HG02610 (cell line): ENCODE measurements at regions not wholly inside any gene's neighbourhood (a gene's known extent, or its start where the extent isn't known, plus 50 kb on each side); places are given as distances from the start of the nearest gene placed in this dataset.
"Not testable (repeated sequence)": the region's sequence is repeated elsewhere in the genome, so short reads cannot be mapped to it uniquely, and the experiment has no call there.

Experiments
- ATAC-seq: cut with Tn5 transposase; IDR thresholded peaks from one replicate; pipeline ENCODE4 v1.9.1; 2021; ENCODE audit warnings: mild to moderate bottlenecking, moderate library complexity; ENCODE audit not compliant: unreplicated experiment

- ATAC-seq, result no peak
Measured at GRCh38 chr5:71821029-71821428, 102.0 kb downstream of the CARTPT start.

DNA sequence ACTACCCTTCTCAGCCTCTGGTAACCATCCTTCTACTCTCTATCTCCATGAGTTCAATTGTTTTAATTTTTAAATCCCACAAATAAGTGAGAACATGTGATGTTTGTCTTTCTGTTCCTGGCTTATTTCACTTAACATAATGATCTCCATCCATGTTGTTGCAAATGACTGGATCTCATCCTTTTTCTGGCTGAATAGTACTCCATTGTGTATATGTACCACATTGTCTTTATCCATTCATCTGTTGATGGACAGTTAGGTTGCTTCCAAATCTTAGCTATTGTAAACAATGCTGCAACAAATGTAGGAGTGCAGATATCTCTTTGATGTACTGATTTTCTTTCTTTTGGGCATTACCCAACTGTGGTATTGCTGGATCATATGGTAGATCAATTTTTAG lies 103.0 kb downstream of the CARTPT start:
- not testable (repeated sequence) for ATAC-seq

DNA sequence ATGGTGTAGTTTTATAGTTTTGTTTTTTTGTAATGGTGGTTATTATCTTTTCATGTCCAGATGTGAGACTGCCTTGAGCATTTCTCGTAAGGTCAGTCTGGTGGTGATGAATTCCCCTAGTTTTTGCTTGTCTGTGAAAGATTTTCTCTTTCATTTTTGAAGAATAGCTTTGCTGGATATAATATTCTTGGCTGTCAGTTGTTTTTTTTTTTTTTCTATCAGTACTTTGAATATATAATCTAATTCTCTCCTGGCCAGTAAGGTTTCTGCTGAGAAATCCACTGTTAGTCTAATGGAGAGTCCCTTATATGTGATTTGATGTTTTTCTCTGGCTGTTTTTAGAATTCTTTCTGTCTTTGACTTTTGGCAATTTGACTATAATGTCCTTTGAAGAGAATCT lies 106.9 kb downstream of the CARTPT start:
- no peak for ATAC-seq

- ATAC-seq, result no peak
Measured at GRCh38 chr5:71828291-71829040, 109.4 kb downstream of the CARTPT start.

GRCh38 chr5:71829206-71829605 lies 110.1 kb downstream of the CARTPT start:
- no peak for ATAC-seq

DNA sequence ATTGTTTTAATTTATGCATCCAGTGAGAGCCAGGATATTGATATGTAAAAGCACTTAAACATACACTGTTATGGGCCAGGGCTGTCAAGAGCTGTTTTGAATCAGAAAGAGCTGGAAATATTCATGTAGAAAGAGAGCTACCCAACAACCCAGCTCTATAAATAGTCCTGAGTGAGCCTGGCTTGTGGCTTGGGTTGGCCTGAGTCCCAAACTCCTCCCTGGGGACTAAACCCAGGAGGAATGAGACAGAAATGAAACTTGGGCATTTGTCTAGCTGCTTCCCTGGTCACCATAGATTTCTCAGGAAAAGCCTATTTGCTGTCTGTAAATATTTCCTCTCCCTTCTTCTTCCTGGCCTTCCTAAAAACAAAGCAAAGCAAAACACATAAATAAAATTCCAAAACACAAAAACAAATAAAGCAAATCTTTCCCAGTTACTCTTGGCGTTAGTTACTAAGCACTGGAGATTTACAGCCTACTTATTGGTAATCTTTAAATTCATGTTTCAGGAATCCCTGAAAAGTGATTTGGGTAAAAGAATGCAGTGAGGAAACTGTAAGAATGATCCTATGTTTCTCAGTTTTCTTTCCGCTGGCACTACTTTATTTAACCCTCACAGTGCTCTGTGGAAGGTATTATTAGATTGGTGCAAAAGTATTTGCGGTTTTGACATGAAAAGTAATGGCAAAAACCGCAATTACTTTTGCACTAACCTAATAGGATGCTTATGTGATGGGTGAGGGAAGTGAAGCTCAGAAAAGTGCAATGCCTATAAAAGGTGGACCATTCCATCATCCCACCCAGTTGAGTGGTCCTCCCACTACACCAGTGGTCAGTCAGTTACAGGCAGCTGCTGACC lies 111.8 kb downstream of the CARTPT start:
- no peak for ATAC-seq

DNA sequence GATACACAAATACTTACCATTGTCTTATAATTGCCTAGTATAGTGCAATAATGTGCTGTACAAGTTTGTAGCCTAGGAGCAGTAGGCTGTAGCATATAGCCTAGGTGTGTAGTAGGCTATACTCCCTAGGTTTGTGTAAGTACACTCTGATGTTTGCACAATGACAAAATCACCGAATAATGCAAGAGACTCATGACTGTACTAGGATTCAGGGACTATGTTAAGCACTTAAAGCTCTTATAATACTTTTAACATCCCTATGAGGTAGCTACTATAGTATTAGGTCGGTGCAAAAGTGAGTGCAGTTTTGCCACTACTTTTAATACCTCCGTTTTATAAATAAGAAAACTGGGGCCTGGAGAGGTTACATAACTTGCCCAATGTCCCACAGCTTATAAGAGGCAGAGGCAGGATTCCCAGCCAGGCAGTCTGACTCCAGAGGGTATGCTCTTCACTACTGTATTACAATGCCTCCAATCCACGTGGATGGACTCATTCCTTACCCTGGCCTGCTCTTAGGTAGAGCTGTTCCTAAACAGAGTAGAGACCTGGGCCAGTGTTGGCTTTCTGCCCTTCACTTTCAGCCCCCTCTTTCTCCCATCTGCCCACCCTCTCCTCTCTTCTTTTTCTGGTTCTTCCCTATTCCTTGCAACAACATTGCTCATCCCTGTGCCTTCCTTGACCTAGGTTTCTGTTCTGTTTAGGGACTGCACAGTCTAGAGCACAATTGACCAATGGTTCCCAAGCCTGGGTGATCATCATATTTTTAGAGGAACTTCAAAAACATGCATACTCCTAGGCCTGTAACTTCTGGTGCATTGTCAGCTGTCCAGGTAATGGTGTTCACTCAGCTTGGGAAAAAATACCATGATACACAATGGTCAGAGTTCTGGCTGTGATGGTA lies 114.0 kb downstream of the CARTPT start:
- no peak for ATAC-seq

DNA sequence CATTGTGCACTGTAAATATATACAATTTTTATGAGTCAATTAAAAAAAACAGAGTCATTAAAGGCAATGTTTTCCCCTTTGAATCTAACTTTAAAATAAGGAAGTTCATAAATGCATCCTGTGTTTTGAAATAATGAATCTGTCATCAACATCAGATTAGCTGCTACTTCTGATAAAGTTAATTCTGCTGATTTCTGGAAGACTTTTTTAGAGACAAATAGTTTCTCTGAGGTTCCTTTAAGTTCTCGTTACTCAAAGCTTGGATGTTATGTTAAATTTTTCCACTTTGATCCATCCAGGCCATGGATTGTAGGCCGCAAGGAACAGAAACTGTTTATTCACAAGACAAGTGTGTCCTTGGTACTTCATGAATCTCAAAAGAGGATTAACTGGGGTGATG lies 115.5 kb downstream of the CARTPT start:
- ATAC-seq, result no peak

DNA sequence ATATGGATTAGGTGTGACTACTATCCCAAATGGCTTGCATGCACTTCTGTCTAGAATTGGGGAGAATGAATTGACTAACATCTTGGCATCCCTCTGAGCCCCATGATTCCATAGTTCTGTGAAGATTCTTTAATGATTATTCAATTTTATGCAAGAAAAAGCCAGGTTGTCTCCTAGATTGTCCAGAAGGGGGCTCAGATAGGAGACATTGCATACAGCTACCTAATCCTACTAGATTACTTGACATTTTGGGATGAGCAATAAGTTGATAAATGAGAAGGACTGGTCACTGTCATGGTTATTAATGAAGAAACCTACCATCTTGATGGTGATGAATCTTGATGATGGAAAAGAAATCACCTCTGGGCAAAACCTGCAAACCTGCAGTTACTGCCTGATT lies 117.0 kb downstream of the CARTPT start:
- ATAC-seq, result no peak

- ATAC-seq, result no peak
Measured at GRCh38 chr5:71836559-71837112, 117.6 kb downstream of the CARTPT start.

DNA sequence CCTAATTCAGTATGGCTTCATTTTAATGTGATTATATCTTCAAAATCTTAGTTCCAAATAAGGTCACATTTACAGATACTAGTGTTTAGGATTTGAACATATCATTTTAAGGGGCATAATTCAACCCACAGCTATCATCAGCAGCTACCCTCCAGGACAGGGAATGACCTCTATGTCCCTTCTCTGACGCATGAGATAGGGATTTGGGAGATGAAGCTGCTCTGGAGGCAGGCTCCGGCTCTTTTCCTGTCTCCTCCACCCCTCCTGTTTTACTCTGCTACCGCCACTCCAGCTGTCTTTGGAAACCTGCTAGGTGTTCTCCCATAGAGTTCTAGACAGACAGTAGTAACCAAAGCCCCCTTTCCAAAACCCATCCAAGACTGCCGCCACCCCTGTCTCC lies 119.2 kb downstream of the CARTPT start:
- ATAC-seq, result no peak

DNA sequence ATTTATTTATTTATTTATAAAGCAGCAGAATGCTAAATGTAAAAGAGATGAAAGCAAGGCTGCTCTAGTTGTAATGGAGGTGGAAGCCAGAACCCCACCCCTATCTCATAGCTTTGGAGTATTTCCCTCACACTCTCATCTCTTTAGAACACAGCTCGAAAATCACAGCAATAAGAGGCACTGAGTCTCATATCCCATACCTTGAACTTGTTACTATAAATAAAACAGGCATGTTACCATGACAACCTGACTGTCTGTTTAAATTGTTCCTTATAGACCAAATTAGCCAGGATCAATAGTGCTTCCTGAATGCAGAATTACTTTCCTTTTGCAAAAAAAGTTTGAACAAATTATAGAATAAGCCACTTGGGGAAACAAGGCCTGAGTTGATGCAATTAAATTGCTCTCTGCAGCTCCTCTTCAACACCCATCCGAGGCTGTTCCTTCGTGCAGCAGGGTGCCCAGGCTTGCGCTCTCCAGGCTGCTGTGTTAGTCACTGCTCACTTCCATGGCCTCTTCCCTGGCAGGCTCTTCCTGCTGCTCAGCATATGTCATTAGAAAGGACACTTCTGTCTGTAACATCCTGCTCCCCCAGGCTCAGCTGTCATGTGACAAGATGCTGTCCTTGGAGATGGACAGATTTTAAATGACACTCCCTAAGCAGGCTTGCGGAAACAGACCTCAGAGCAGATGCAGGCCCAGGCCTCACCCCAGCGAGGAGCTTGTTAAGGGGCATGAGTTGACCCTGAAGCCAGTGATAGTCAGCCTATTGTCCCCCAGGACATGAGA lies 120.2 kb downstream of the CARTPT start:
- no peak for ATAC-seq

DNA sequence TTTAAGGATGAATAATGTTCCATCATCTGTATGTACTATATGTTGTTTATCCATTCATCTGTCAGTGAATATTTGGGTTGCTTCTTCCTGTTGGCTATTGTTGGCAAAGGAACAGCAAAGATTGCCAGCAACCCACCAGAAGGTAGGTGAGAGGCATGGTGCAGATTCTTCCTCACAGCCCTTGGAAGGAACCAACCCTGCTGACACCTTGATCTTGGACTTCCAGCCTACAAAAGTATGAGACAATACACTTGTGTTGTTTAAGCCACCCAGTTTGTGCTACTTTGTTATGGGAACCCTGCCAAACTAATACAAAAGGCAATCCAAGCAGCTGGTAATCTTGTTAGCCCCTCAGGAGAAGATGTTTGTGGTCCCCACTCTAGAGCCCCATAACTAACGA lies 122.0 kb downstream of the CARTPT start:
- ATAC-seq, result no peak

- ATAC-seq, result no peak
Measured at GRCh38 chr5:71843111-71843510, 124.0 kb downstream of the CARTPT start.

DNA sequence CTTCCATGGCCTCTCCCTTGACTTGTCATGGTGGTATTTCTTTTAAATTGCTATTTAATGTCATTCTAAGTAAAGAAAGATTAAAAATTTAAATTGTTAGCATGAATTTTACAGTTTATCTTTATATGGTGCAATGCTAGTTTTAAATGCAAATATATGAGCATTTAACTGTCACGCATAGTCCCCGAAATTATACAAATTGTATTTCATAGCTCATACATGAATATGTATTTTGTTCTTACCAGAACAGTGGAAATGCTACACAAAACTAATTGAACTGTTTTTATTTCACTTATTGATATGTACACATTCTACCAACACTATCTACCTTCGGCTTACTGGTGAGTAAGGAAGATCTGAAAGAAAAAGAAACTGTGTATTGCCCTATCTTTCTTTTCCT lies 125.8 kb downstream of the CARTPT start:
- no peak for ATAC-seq

DNA sequence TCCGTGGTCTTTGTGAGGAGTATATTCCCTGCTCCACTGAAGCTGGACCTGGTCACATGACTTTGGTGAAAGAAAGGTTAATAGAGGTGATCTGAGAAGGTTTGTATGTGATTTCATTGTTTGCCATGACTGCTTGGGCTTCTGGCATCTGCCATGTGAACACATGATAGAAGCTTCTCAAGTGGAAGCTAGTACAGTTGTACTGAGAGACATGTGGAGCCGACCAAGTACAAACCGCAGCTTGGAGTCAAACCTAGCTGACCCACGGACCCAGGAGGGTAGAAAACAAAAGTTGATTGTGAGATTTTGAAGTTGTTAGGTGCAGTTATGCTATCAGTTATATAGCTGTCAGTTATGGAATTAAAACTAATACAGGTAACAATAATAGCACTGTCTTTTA lies 140.4 kb downstream of the CARTPT start:
- no peak for ATAC-seq

- ATAC-seq, result no peak
Measured at GRCh38 chr5:71860048-71860447, 141.0 kb downstream of the CARTPT start.

DNA sequence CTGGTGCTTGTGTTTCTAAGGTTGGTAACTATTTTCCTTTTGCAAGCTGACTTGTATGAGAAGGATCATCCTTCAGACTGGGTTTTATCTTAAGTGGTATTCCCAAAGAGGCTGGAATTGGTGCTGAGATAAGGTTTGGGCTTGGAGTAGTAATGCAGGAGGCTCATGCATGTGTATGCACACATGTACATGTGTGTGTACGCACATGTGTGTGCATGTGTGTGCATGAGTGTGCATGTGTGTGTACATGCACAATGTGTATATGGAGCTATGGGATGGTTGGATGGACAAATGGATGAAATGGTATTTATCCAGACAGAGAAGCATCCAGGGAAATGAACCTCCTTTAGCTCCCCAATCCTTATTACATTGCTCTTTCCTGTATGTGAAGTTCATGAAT lies 142.6 kb downstream of the CARTPT start:
- ATAC-seq, result no peak

DNA sequence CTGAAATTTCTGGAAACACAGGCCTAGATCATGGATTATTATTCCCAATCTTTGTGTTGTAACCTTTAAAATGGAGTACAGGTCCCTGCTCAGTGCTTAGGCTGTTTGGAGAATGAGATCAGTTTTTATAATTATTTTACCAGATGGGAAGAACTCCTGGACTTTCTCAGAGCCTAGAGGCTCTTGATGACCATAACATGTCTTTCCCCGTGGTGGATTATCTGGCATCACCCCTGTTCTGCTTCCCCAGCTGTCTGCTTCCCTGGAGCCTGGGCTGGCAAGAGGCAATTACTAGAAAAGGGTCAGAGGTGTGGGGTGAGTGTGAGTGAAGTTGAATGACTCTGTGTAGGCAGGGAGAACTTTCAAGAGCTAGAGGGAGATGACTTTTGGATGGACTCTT lies 143.0 kb downstream of the CARTPT start:
- no peak for ATAC-seq

DNA sequence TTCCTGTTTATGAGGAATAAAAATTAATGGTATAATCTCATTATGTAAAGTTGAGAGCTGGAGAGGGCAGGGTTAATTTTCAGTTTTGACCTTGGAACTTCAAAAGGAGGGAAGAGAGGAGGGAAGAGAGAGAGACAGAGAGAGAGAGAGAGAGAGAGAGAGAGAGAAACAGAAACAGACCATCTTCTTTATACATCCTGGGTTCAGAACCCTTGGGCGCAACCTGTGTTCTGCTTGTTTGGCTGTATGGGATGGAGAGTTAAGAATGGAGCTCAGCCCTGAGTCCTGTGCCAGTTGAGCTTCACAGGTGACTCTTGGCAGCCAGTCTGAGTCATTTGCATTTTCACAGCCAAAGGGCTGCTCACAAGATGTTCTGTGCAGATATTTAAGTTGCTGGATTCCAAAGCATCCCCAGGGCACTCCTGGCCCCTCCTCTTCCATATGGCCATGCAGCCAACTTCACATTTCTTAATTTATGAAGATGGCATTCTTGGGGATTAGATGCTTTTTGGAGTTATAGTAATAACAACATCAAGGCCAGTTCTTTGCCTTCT lies 143.5 kb downstream of the CARTPT start:
- ATAC-seq, result no peak
